GM20000 (cell line): ENCODE measurements at regions not wholly inside any gene's neighbourhood (a gene's known extent, or its start where the extent isn't known, plus 50 kb on each side); places are given as distances from the start of the nearest gene placed in this dataset.

ENCODE experiments used
- DNase-seq: peaks from one replicate; pipeline ENCODE4 v3.0.0; 2012; ENCODE audit warnings: low spot score
- TF ChIP-seq, protein P1 (sequence below): IDR thresholded peaks from 2 replicates; pipeline ENCODE4 v1.5.1; 2012; ENCODE audit warnings: mild to moderate bottlenecking, control low read depth; ENCODE audit errors: extremely low read depth, missing control alignments

GRCh38 chr15:77546050-77546501, 86.6 kb downstream of the LINGO1 start:
- no peak for DNase-seq
- TF ChIP-seq, protein P1, sequence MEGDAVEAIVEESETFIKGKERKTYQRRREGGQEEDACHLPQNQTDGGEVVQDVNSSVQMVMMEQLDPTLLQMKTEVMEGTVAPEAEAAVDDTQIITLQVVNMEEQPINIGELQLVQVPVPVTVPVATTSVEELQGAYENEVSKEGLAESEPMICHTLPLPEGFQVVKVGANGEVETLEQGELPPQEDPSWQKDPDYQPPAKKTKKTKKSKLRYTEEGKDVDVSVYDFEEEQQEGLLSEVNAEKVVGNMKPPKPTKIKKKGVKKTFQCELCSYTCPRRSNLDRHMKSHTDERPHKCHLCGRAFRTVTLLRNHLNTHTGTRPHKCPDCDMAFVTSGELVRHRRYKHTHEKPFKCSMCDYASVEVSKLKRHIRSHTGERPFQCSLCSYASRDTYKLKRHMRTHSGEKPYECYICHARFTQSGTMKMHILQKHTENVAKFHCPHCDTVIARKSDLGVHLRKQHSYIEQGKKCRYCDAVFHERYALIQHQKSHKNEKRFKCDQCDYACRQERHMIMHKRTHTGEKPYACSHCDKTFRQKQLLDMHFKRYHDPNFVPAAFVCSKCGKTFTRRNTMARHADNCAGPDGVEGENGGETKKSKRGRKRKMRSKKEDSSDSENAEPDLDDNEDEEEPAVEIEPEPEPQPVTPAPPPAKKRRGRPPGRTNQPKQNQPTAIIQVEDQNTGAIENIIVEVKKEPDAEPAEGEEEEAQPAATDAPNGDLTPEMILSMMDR, result no peak

GRCh38 chr15:77545058-77545457, 87.7 kb downstream of the LINGO1 start:
- TF ChIP-seq, protein P1, result no peak
- no peak for DNase-seq

GRCh38 chr15:77544162-77544561, 88.5 kb downstream of the LINGO1 start:
- DNase-seq, result no peak
- TF ChIP-seq, protein P1, result no peak

DNA sequence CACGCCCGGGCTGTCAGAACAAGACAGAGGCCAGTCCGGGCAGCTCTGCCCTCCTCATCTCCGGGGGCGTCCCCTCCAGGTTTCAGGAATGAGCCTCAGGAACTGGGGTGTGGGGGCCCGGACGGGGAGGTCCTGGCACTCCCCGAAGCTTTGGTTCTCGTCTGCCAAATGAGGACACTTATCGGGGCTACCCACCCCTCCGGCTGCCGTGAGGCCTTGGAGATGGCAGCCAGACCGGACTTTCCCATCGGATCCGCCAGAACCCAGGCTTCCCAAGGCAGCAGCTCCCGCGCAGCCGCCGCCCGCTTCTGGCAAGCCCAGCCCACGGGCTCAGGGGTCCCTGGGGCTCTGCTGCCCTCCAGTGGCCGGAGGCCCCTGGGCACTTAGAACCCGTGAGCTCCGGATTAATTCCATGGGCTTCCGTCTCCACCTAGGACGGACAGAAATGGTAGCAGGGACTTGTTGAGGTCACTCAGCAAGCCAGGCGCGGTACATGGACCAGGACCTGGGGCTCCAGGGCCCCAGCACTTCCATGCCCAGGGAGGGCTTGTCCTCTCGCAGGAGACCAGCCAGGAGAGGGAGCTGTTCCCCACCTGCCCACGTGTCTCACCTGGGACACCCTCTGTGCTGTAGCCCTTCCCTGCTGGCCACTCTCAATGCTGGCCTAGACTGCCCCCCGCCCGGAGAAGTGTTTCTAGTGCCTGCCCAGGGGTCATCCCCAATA, 89.4 kb downstream of the LINGO1 start:
- DNase-seq, result peak; percentile 86
- TF ChIP-seq, protein P1, result peak; percentile 90

DNA sequence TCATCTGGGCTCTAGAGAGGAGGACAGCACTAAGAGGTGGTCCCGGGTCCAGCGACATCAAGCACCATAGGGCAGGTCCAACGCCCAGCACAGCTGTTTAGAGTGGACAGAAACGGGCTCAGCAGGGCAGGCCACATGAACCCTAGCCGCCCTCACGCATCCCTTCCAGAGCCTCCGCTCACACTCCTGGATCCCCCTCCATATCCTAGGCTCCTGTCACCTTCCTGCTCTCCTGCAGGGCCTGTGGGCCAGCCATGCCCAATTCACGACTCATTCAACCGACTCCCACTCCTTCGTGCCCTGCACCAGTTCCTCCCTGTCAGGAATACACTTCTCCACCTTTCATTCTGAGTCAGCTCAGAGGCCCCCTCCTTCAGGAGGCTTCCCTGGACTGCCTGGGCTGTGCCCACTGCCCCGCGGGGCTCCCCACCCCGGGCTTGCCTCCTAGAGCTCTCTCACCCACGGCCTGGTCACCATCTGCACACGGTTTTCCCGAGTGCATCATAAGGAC, 90.2 kb downstream of the LINGO1 start:
- DNase-seq, result no peak
- TF ChIP-seq, protein P1, result no peak

DNA sequence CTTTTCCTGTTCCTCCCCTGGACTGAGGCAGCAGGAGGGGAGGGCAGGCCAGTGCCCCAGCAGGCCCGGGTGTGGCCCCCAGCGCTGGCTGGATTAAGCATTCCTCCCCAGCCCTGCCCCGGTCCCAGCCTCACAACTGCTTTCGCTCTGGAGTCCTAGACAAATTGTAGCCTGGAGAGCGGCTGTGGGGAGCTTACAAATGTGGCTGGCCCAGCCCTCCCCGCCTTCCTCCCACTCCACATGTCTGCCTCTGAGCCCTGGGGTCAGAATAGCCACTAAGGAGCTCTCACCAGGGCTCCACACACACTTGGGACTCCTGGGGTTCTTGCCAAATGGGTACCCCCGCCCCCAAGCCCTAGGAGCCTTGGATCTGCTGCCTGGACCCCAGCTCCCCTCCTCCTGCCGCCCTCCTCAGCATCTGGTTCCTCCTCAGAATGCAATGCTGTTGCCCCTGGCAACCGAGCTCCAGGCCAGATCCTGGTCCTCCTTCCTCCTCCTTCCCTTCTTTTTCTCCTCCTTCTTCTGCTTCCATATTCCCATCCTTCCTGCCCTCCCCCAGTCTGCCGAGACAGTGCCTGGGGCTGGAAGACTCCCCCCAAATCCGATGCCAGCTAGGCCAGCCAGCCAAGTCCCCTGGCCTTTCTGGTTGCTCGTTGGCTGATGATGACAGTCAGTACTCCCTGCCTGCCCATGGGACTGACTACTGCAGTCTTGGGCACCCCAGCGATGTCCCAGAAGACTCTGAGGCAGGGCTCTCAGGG, 91.1 kb downstream of the LINGO1 start:
- DNase-seq, result no peak
- TF ChIP-seq, protein P1, result no peak
